ENCODE measurements at regions not wholly inside any gene's neighbourhood (a gene's known extent, or its start where the extent isn't known, plus 50 kb on each side); places are given as distances from the start of the nearest gene placed in this dataset.

GRCh38 chr4:165635381-165635780, 237.7 kb upstream of the TLL1 start:
- TF ChIP-seq POLR2A (IDR thresholded peaks at IDR 0.05) = no peak
- TF ChIP-seq, protein P1, sequence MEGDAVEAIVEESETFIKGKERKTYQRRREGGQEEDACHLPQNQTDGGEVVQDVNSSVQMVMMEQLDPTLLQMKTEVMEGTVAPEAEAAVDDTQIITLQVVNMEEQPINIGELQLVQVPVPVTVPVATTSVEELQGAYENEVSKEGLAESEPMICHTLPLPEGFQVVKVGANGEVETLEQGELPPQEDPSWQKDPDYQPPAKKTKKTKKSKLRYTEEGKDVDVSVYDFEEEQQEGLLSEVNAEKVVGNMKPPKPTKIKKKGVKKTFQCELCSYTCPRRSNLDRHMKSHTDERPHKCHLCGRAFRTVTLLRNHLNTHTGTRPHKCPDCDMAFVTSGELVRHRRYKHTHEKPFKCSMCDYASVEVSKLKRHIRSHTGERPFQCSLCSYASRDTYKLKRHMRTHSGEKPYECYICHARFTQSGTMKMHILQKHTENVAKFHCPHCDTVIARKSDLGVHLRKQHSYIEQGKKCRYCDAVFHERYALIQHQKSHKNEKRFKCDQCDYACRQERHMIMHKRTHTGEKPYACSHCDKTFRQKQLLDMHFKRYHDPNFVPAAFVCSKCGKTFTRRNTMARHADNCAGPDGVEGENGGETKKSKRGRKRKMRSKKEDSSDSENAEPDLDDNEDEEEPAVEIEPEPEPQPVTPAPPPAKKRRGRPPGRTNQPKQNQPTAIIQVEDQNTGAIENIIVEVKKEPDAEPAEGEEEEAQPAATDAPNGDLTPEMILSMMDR (IDR thresholded peaks at IDR 0.05) = no peak

All from lower leg skin (tissue), 3 donors.